GM12878 (cell line): ENCODE measurements at regions not wholly inside any gene's neighbourhood (a gene's known extent, or its start where the extent isn't known, plus 50 kb on each side); places are given as distances from the start of the nearest gene placed in this dataset.

ENCODE experiments used
- ATAC-seq: fragments of 200-7000 bp; cut with Tn5 transposase; 3 replicates; pipeline ENCODE4 v1.9.1; 2020; ENCODE audit warnings: mild to moderate bottlenecking, moderate library complexity
- BruUV-seq: library from RNA; stranded (reverse); fragments of 400-500 nt; replicated peaks from 2 replicates; lab custom pipeline; 2021; lab: Mats Ljungman, UMichigan
- CTCF ChIA-PET: fragments of 300-600 bp; sonication (Branson Sonifier 250); formaldehyde crosslinking; extraction: SDS; loops from one replicate; lab custom pipeline; 2021; ENCODE audit warnings: inconsistent platforms; lab: Yijun Ruan, JAX
- POLR2A ChIA-PET: fragments of 350-600 bp; formaldehyde crosslinking; extraction: SDS; loops from one replicate; lab custom pipeline; 2021; ENCODE audit warnings: inconsistent platforms; lab: Charles Lee
- RAD21 ChIA-PET: fragments of 300-600 bp; sonication (Branson Sonifier 250); formaldehyde crosslinking; loops from one replicate; lab custom pipeline; 2023; ENCODE audit warnings: antibody characterized with exemption; ENCODE audit not compliant: unreplicated experiment; lab: Charles Lee
- SMC1A ChIA-PET: fragments of 300-600 bp; sonication (Branson Sonifier 250); formaldehyde crosslinking; loops from one replicate; lab custom pipeline; 2023; ENCODE audit not compliant: unreplicated experiment, uncharacterized antibody; lab: Charles Lee
- DNase-seq: peaks from one replicate; pipeline ENCODE4 v3.0.0-alpha.2; 2011; ENCODE audit warnings: low read depth, low spot score
- FAIRE-seq: peaks from 3 replicates; lab custom pipeline; 2011; peaks lifted over from hg19 to GRCh38; lab: Jason Lieb, UNC
- H2AFZ ChIP-seq: 2 replicates; pipeline ENCODE4 v1.6.0; 2011; ENCODE audit warnings: low read depth, low read length, control low read depth; ENCODE audit not compliant: control insufficient read depth
- H3K27ac ChIP-seq: 2 replicates; pipeline ENCODE4 v1.5.1; 2011; ENCODE audit warnings: control low read depth; ENCODE audit not compliant: control insufficient read depth, insufficient read depth
- H3K27me3 ChIP-seq, 2 experiments: replicated peaks in 1 of 2; 2 replicates each; pipeline versions ENCODE4 v1.6.0 to v1.6.1; 2011; ENCODE audit warnings: low read length in 1 of 2; ENCODE audit not compliant: control insufficient read depth in 2 of 2, insufficient read depth in 2 of 2
- H3K36me3 ChIP-seq, 2 experiments: 2 replicates each; pipeline ENCODE4 v1.5.1; 2011; ENCODE audit warnings: low read length in 1 of 2; ENCODE audit not compliant: control insufficient read depth in 2 of 2, insufficient read depth in 2 of 2
- H3K4me1 ChIP-seq: 2 replicates; pipeline ENCODE4 v1.6.1; 2011; ENCODE audit warnings: mild to moderate bottlenecking, low read length, moderate library complexity, mixed read lengths; ENCODE audit not compliant: control insufficient read depth, insufficient read depth
- H3K4me2 ChIP-seq: 2 replicates; pipeline ENCODE4 v1.6.0; 2011; ENCODE audit warnings: control low read depth; ENCODE audit not compliant: control insufficient read depth, insufficient read depth
- H3K4me3 ChIP-seq: fragments of 200-600 bp; sonication (generic); 2 replicates; pipeline ENCODE4 v1.5.1; 2016
- H3K79me2 ChIP-seq: 2 replicates; pipeline ENCODE4 v1.6.0; 2011; ENCODE audit warnings: low read length; ENCODE audit not compliant: control insufficient read depth, insufficient read depth
- H3K9ac ChIP-seq: 2 replicates; pipeline ENCODE4 v1.8.0; 2011; ENCODE audit warnings: low read length, control low read depth, mixed read lengths; ENCODE audit not compliant: control insufficient read depth, insufficient read depth
- H3K9me3 ChIP-seq: replicated peaks from 3 replicates; pipeline ENCODE4 v1.5.1; 2011; ENCODE audit warnings: mild to moderate bottlenecking, low read length; ENCODE audit not compliant: control insufficient read depth, insufficient read depth
- H4K20me1 ChIP-seq: 2 replicates; pipeline ENCODE4 v1.6.0; 2011; ENCODE audit not compliant: control insufficient read depth, insufficient read depth
- BCL11A ChIP-seq: IDR thresholded peaks from 2 replicates; pipeline ENCODE4 v1.6.1; 2011; ENCODE audit warnings: low read depth, low read length
- DPF2 ChIP-seq: fragments of 450-650 bp; IDR thresholded peaks from 2 replicates; pipeline ENCODE4 v1.6.1; 2017; ENCODE audit warnings: mild to moderate bottlenecking
- HDAC6 ChIP-seq: fragments of 200-600 bp; sonication (generic); IDR thresholded peaks from one replicate; pipeline ENCODE4 v1.8.0; 2017; ENCODE audit warnings: antibody characterized with exemption; ENCODE audit not compliant: unreplicated experiment
- IKZF2 ChIP-seq, 2 experiments: fragments of 450-650 bp; IDR thresholded peaks; 2 replicates each; pipeline ENCODE4 v1.6.1; 2017; ENCODE audit warnings: mild to moderate bottlenecking in 2 of 2, moderate library complexity in 2 of 2
- LARP7 ChIP-seq: fragments of 450-650 bp; IDR thresholded peaks from 2 replicates; pipeline ENCODE4 v1.6.1; 2017; ENCODE audit warnings: mild to moderate bottlenecking
- POLR2A ChIP-seq: IDR thresholded peaks from 2 replicates; pipeline ENCODE4 v1.6.1; 2011; ENCODE audit warnings: low read depth, mild to moderate bottlenecking, low read length
- RAD21 ChIP-seq: IDR thresholded peaks from 2 replicates; pipeline ENCODE4 v1.6.1; 2011; ENCODE audit warnings: mild to moderate bottlenecking, low read depth, low read length, moderate library complexity; ENCODE audit not compliant: insufficient read depth
- SMAD1 ChIP-seq: fragments of 450-650 bp; IDR thresholded peaks from 2 replicates; pipeline ENCODE4 v1.6.1; 2018; ENCODE audit warnings: mild to moderate bottlenecking, low read depth; ENCODE audit not compliant: partially characterized antibody
- SMARCA5 ChIP-seq: fragments of 450-650 bp; IDR thresholded peaks from 2 replicates; pipeline ENCODE4 v1.6.1; 2017; ENCODE audit warnings: mild to moderate bottlenecking
- SMC3 ChIP-seq: IDR thresholded peaks from 2 replicates; pipeline ENCODE4 v1.6.1; 2011; ENCODE audit warnings: low read length, improper control_type of control experiment, borderline replicate concordance
- SRF ChIP-seq, 2 experiments: IDR thresholded peaks; 2 replicates each; pipeline ENCODE4 v1.6.1; 2011; ENCODE audit warnings: low read depth in 2 of 2, low read length in 2 of 2, mild to moderate bottlenecking in 1 of 2, moderate library complexity in 1 of 2
- YY1 ChIP-seq: IDR thresholded peaks from 2 replicates; pipeline ENCODE4 v1.6.1; 2011; ENCODE audit warnings: low read depth, mild to moderate bottlenecking, low read length
- ZNF207 ChIP-seq: fragments of 450-650 bp; IDR thresholded peaks from 2 replicates; pipeline ENCODE4 v1.6.1; 2014; ENCODE audit warnings: antibody characterized with exemption, mild to moderate bottlenecking, borderline replicate concordance
- WGBS: methylation state at CpG from one replicate; pipeline ENCODE4 v1.1.6; 2016; ENCODE audit warnings: low lambda C conversion rate; ENCODE audit not compliant: insufficient replicate concordance, insufficient coverage; ENCODE audit errors: missing lambda C conversion rate; 5-methylcytosine and 5-hydroxymethylcytosine counted together
- in situ Hi-C: fragments of 300-500 bp; cut with MboI; formaldehyde crosslinking; loops from 9 replicates; pipeline ENCODE4 v1.14.3; 2018; ENCODE audit warnings: mixed read lengths
- intact Hi-C: fragments of 100-400 bp; cut with micrococcal nuclease; formaldehyde crosslinking; loops from one replicate; pipeline ENCODE4 v1.14.2; 2022; ENCODE audit not compliant: unreplicated experiment
- TF ChIP-seq, protein P1 (sequence below): IDR thresholded peaks from 2 replicates; pipeline ENCODE4 v1.6.1; 2011; ENCODE audit warnings: low read depth, low read length, improper control_type of control experiment, borderline replicate concordance
- TF ChIP-seq, protein P2 (sequence below): IDR thresholded peaks from 2 replicates; pipeline ENCODE4 v1.6.1; 2012; ENCODE audit warnings: low read depth, low read length, improper control_type of control experiment
- TF ChIP-seq, protein P3 (sequence below): fragments of 450-650 bp; IDR thresholded peaks from 2 replicates; pipeline ENCODE4 v1.6.1; 2017; ENCODE audit warnings: mild to moderate bottlenecking

DNA sequence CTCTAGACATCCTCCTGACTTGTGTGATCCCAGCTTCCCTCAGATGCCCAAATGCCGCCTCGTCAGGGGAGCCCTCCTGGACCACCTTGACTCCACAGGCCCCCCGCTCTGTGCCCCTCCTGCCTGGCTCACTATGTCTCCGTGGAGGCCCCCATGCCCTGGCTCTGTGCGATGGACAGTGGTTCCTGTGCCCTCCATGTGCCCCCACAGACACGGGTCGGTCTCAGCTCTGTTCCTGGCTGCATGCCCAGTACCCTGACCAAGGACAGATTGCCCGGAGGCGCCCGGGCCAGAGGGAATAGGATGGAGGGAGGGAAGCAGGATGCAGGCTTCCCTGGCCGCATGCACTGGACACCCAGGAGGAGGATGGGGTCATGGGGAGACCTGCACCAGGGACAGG lies 1274.6 kb downstream of the BRD1 start:
- no peaks in the 10 kb centered on the region for H3K79me2 ChIP-seq
- H3K27me3 ChIP-seq = no peaks in the 10 kb centered on the region
- FAIRE-seq (no peak), ATAC-seq (no peak), DNase-seq (no peak)
- intact Hi-C loops = no loop called here
- no peak overlapping the region for H3K27ac ChIP-seq
- H2AFZ ChIP-seq = no peak overlapping the region
- SMC1A ChIA-PET = interaction anchor here (0.6 kb wide), 1 partner anchor 1445 kb away, joined by 3 read pairs; no protein-coding TSS in a partner anchor
- CTCF ChIA-PET = no interaction called here
- no TSS peak for BruUV-seq
- in situ Hi-C loops = no loop called here
- H4K20me1 ChIP-seq = no peaks in the 10 kb centered on the region
- H3K4me3 ChIP-seq = no peak overlapping the region
- RAD21 ChIA-PET = no interaction called here
- peaks cover 2% of the 10 kb centered on the region; the same call in 1 of the 3 replicates for H3K9me3 ChIP-seq
- H3K9ac ChIP-seq = no peak overlapping the region
- 26% methylated on average over 11 of the region's 11 CpGs for WGBS
- no peaks in the 10 kb centered on the region for H3K36me3 ChIP-seq
- POLR2A ChIA-PET = no interaction called here
- TF ChIP-seq, protein P1, sequence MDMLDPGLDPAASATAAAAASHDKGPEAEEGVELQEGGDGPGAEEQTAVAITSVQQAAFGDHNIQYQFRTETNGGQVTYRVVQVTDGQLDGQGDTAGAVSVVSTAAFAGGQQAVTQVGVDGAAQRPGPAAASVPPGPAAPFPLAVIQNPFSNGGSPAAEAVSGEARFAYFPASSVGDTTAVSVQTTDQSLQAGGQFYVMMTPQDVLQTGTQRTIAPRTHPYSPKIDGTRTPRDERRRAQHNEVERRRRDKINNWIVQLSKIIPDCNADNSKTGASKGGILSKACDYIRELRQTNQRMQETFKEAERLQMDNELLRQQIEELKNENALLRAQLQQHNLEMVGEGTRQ = no peak
- no peak for TF ChIP-seq POLR2A
- TF ChIP-seq DPF2 = no peak
- TF ChIP-seq HDAC6 = no peak
- no peak for TF ChIP-seq YY1
- TF ChIP-seq SRF (IDR thresholded peaks at IDR 0.05; ENCODE audit: low read depth in 2 of 2, low read length in 2 of 2) = no peak
- no peak for TF ChIP-seq BCL11A
- TF ChIP-seq LARP7 = no peak
- TF ChIP-seq IKZF2 (IDR thresholded peaks at IDR 0.05) = no peak
- TF ChIP-seq, protein P2, sequence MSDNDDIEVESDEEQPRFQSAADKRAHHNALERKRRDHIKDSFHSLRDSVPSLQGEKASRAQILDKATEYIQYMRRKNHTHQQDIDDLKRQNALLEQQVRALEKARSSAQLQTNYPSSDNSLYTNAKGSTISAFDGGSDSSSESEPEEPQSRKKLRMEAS = no peak
- no peak for TF ChIP-seq SMARCA5
- no peak for TF ChIP-seq SMC3
- TF ChIP-seq RAD21 = no peak
- TF ChIP-seq SMAD1 = no peak
- TF ChIP-seq ZNF207 = no peak
- TF ChIP-seq, protein P3, sequence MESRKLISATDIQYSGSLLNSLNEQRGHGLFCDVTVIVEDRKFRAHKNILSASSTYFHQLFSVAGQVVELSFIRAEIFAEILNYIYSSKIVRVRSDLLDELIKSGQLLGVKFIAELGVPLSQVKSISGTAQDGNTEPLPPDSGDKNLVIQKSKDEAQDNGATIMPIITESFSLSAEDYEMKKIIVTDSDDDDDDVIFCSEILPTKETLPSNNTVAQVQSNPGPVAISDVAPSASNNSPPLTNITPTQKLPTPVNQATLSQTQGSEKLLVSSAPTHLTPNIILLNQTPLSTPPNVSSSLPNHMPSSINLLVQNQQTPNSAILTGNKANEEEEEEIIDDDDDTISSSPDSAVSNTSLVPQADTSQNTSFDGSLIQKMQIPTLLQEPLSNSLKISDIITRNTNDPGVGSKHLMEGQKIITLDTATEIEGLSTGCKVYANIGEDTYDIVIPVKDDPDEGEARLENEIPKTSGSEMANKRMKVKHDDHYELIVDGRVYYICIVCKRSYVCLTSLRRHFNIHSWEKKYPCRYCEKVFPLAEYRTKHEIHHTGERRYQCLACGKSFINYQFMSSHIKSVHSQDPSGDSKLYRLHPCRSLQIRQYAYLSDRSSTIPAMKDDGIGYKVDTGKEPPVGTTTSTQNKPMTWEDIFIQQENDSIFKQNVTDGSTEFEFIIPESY = no peak
- no peaks in the 10 kb centered on the region for H3K4me1 ChIP-seq
- no peak overlapping the region for H3K4me2 ChIP-seq
